OCI-LY7 (cell line): ENCODE measurements at regions not wholly inside any gene's neighbourhood (a gene's known extent, or its start where the extent isn't known, plus 50 kb on each side); places are given as distances from the start of the nearest gene placed in this dataset.

Source experiments
- BruUV-seq: library from RNA; stranded (reverse); fragments of 400-500 nt; replicated peaks from 2 replicates; lab custom pipeline; 2021; lab: Mats Ljungman, UMichigan
- CTCF ChIA-PET: fragments of 300-600 bp; sonication (Branson Sonifier 250); formaldehyde crosslinking; loops from one replicate; lab custom pipeline; 2022; ENCODE audit warnings: antibody characterized with exemption; ENCODE audit not compliant: unreplicated experiment; lab: Charles Lee
- POLR2A ChIA-PET: fragments of 300-600 bp; sonication (Branson Sonifier 250); formaldehyde crosslinking; loops from one replicate; lab custom pipeline; 2022; ENCODE audit warnings: antibody characterized with exemption; lab: Charles Lee
- DNase-seq: peaks from one replicate; pipeline ENCODE4 v3.0.0-alpha.2; 2015; ENCODE audit warnings: low spot score
- H2AFZ ChIP-seq: fragments of 200-600 bp; sonication (generic), shearing (Covaris generic); 2 replicates; pipeline ENCODE4 v1.6.1; 2014; ENCODE audit warnings: mild to moderate bottlenecking, antibody characterized with exemption, low read length, moderate library complexity
- H3K27ac ChIP-seq: fragments of 200-600 bp; sonication (generic); 2 replicates; pipeline ENCODE4 v1.5.1; 2014; ENCODE audit warnings: mixed run types, low read depth, mild to moderate bottlenecking, moderate library complexity, low read length, inconsistent platforms; ENCODE audit not compliant: poor library complexity, severe bottlenecking
- H3K36me3 ChIP-seq: fragments of 200-600 bp; sonication (generic); 2 replicates; pipeline ENCODE4 v1.6.1; 2014; ENCODE audit warnings: mild to moderate bottlenecking, antibody characterized with exemption, low read length, moderate library complexity, mixed read lengths; ENCODE audit not compliant: insufficient read depth
- H3K4me1 ChIP-seq: fragments of 200-600 bp; sonication (generic); 2 replicates; pipeline ENCODE4 v1.5.1; 2014; ENCODE audit warnings: mild to moderate bottlenecking, low read length; ENCODE audit not compliant: insufficient read depth, poor library complexity, severe bottlenecking
- H3K4me2 ChIP-seq: fragments of 200-600 bp; sonication (generic); 2 replicates; pipeline ENCODE4 v1.6.1; 2014; ENCODE audit warnings: mild to moderate bottlenecking, low read length
- H3K4me3 ChIP-seq: fragments of 200-600 bp; sonication (generic); 2 replicates; pipeline ENCODE4 v1.5.1; 2014; ENCODE audit warnings: mild to moderate bottlenecking, low read depth, low read length; ENCODE audit not compliant: poor library complexity, severe bottlenecking
- H3K79me2 ChIP-seq: fragments of 200-600 bp; sonication (generic); 2 replicates; pipeline ENCODE4 v1.6.1; 2016; ENCODE audit warnings: low read depth, mild to moderate bottlenecking, low read length, moderate library complexity, mixed read lengths; ENCODE audit not compliant: insufficient read depth
- H3K9me2 ChIP-seq: fragments of 200-600 bp; sonication (generic); 2 replicates; pipeline ENCODE4 v1.6.1; 2016; ENCODE audit warnings: mild to moderate bottlenecking, low read length, mixed read lengths; ENCODE audit not compliant: insufficient read depth
- H3K9me3 ChIP-seq: fragments of 200-600 bp; sonication (generic); 2 replicates; pipeline ENCODE4 v1.6.1; 2014; ENCODE audit warnings: mild to moderate bottlenecking, mixed run types, low read length, mixed read lengths
- H4K20me1 ChIP-seq: fragments of 200-600 bp; sonication (generic); 2 replicates; pipeline ENCODE4 v1.6.1; 2014; ENCODE audit warnings: mild to moderate bottlenecking, antibody characterized with exemption, low read length, moderate library complexity, mixed read lengths; ENCODE audit not compliant: insufficient read depth
- EZH2phosphoT487 ChIP-seq: fragments of 200-600 bp; sonication (generic); IDR thresholded peaks from 2 replicates; pipeline ENCODE4 v1.6.1; 2018; ENCODE audit warnings: low read depth, borderline replicate concordance, mild to moderate bottlenecking, mixed run types, antibody characterized with exemption, low read length, moderate library complexity, mixed read lengths
- intact Hi-C: fragments of 100-400 bp; cut with micrococcal nuclease; formaldehyde crosslinking; loops from one replicate; pipeline ENCODE4 v1.10.0; 2022; ENCODE audit not compliant: unreplicated experiment
- TF ChIP-seq, protein P1 (sequence below): fragments of 200-600 bp; sonication (generic); conservative IDR thresholded peaks from 2 replicates; pipeline ENCODE4 v1.5.1; 2014; ENCODE audit warnings: mild to moderate bottlenecking, antibody characterized with exemption, low read length, moderate library complexity, mixed read lengths

DNA sequence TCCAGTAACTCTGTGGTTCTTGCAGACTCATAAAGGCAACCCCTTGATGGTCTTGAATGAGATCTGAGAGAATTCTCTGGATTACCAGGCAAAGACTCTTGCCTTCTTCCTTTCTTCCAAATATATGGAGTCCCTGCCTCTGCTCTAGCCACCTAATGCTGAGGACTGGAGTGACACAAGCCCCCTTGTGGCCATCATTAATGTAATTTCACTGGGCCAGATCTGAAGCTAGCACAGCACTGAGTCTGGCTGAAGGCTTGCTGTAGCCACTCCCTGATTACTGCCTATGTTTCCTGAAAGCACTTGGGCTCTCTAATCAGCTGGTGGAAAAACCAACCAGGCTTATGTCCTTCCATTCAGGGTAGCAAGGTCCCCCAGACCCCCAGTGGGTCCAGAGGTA lies 559.3 kb upstream of the IRAK1BP1 start:
- H4K20me1 ChIP-seq: no peaks in the 10 kb centered on the region
- no peaks in the 10 kb centered on the region for H3K9me2 ChIP-seq
- H3K27ac ChIP-seq: no peak overlapping the region
- H3K36me3 ChIP-seq: no peaks in the 10 kb centered on the region
- DNase-seq: no peak
- no peak overlapping the region for H3K4me2 ChIP-seq
- intact Hi-C loops: no loop called here
- H3K79me2 ChIP-seq: no peaks in the 10 kb centered on the region
- no peak overlapping the region for H2AFZ ChIP-seq
- BruUV-seq: no TSS peak
- POLR2A ChIA-PET: interaction anchor here (0.6 kb wide), 1 partner anchor 116 kb away, joined by 3 read pairs; no protein-coding TSS in a partner anchor
- no peaks in the 10 kb centered on the region for H3K9me3 ChIP-seq
- H3K4me3 ChIP-seq: no peak overlapping the region
- TF ChIP-seq EZH2phosphoT487: no peak
- TF ChIP-seq, protein P1, sequence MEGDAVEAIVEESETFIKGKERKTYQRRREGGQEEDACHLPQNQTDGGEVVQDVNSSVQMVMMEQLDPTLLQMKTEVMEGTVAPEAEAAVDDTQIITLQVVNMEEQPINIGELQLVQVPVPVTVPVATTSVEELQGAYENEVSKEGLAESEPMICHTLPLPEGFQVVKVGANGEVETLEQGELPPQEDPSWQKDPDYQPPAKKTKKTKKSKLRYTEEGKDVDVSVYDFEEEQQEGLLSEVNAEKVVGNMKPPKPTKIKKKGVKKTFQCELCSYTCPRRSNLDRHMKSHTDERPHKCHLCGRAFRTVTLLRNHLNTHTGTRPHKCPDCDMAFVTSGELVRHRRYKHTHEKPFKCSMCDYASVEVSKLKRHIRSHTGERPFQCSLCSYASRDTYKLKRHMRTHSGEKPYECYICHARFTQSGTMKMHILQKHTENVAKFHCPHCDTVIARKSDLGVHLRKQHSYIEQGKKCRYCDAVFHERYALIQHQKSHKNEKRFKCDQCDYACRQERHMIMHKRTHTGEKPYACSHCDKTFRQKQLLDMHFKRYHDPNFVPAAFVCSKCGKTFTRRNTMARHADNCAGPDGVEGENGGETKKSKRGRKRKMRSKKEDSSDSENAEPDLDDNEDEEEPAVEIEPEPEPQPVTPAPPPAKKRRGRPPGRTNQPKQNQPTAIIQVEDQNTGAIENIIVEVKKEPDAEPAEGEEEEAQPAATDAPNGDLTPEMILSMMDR: peak; percentile 40; the same call in 1 of the 2 replicates
- CTCF ChIA-PET: no interaction called here
- no peaks in the 10 kb centered on the region for H3K4me1 ChIP-seq

DNA sequence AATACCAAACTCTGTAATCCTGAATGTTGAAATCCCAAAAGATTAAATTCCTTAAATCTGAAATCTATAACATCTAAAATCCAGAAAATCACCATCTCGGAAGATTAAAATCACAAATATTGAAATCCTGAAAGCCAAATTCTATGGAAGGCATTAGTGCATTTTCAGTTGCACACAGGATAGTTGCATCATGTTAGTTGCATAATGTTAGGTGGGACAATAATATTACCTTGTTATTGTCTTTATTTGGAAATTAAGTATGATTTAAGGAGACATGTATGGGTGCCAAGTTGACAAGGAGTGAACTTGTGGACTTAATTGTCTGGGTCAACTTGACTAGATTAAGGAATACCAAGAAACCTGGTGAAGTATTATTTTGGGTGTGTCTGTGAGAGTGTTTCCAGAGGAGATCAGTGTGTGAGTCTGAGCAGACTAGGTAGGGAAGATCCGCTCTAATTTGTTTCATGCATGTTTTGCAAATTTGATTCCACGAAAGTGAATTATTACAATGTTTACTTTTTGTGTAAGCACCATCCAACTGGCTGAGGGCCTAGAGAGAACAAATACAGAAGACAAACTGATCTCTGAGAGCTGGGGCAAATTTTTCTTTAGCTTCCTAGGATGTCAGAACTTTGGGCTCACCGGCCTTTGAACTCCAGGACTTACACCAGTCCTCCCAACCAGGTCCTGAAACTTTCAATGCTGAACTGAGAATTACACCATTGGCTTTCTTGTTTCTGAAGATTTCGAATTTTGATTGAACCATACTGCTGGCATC lies 545.1 kb upstream of the IRAK1BP1 start:
- TF ChIP-seq, protein P1: no peak
- no peak for TF ChIP-seq EZH2phosphoT487
- no peaks in the 10 kb centered on the region for H3K4me1 ChIP-seq
- no peak overlapping the region for H3K4me2 ChIP-seq
- H3K9me3 ChIP-seq: no peaks in the 10 kb centered on the region
- ChIA-PET POLR2A (no interaction called here), CTCF (no interaction called here)
- intact Hi-C loops: no loop called here
- no peak for DNase-seq
- H3K79me2 ChIP-seq: no peaks in the 10 kb centered on the region
- no TSS peak for BruUV-seq
- H3K9me2 ChIP-seq: no peaks in the 10 kb centered on the region
- no peak overlapping the region for H2AFZ ChIP-seq
- H3K36me3 ChIP-seq: no peaks in the 10 kb centered on the region
- H4K20me1 ChIP-seq: no peaks in the 10 kb centered on the region
- no peak overlapping the region for H3K27ac ChIP-seq
- H3K4me3 ChIP-seq: no peak overlapping the region

DNA sequence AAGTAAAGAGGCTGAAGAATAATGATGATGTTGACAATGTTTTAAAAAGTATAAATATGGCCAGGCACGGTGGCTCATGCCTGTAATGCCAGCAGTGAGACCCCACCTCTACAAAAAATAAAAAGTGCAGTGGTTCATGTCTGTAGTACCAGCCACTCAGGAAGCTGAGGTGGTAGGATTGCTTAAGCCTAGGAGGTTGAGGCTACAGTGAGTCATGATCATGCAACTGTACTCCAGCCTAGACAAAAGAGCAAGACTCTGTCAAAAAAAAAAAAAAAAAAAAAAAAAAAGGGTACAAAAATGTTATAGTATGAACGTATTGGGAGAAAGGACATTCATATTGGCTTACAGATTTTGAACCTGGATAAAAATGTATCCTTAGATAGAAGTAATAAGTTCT lies 543.1 kb upstream of the IRAK1BP1 start:
- H3K4me1 ChIP-seq: no peaks in the 10 kb centered on the region
- no peaks in the 10 kb centered on the region for H3K36me3 ChIP-seq
- no peaks in the 10 kb centered on the region for H3K9me2 ChIP-seq
- intact Hi-C loops: no loop called here
- H3K79me2 ChIP-seq: no peaks in the 10 kb centered on the region
- H4K20me1 ChIP-seq: no peaks in the 10 kb centered on the region
- BruUV-seq: no TSS peak
- H2AFZ ChIP-seq: no peak overlapping the region
- ChIA-PET CTCF (no interaction called here), POLR2A (no interaction called here)
- TF ChIP-seq, protein P1: no peak
- TF ChIP-seq EZH2phosphoT487: no peak
- no peak for DNase-seq
- H3K4me2 ChIP-seq: no peak overlapping the region
- H3K4me3 ChIP-seq: no peak overlapping the region
- no peaks in the 10 kb centered on the region for H3K9me3 ChIP-seq
- no peak overlapping the region for H3K27ac ChIP-seq
